Mucosa of gallbladder (tissue), 1 donor: ENCODE measurements at regions not wholly inside any gene's neighbourhood (a gene's known extent, or its start where the extent isn't known, plus 50 kb on each side); places are given as distances from the start of the nearest gene placed in this dataset.

Source experiments
- DNase-seq: peaks from one replicate; pipeline ENCODE4 v3.0.0-alpha.2; 2020; ENCODE audit warnings: low spot score
- donor health status: DM: no; HTN: no; CAD: no.

DNA sequence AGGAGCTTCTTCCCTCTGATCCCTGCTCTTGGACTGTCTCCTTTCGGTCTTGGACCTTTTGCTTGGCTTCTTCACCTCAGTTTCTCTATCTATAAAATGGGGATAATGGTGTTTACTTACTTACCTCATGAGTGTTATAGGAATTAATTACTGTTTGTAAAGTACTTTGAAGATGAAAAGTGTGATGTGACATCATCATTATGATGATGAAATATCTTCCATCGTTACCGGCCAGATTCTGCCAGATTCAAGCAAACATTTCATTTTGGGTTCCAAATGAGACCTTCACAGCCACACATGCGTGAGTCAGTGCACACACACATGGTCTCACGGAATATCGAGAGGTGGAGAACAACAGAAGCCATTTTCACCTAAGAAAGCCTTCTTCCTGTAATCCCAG, 220.1 kb upstream of the RPL34 start:
- no peak for DNase-seq

DNA sequence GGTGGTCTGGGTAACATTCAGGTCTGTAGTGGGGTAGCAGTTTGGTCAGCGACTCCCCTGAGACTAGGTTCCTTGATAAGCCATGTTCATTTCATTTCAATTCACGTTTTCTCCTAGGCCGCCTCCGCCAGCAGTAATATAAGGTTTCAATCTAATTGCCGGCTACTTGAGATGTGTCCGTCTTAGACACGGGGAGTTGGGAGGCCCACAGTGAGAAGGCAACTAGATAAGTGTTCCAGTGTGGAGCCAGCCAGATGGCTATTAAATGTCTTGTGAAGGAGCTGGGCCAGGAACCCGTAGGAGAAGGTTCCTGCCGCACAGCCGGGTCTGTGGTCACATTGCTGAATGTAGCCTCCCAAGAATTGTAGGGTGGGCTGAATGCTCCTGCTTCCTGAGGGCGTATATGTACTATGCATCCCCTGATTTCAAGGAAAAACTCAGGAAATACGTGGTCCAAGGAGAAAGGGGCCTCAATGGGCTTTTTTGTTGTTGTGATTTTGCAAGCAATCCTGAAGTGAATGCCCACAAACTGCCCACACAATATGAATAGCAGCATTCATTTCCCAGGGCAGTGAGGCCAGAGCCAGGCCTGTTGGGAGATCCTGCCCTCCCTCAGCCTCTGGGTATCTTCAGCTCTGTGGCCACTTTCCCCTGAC, 220.6 kb upstream of the RPL34 start:
- DNase-seq = no peak

GRCh38 chr4:108398836-108399235, 221.5 kb upstream of the RPL34 start:
- no peak for DNase-seq

DNA sequence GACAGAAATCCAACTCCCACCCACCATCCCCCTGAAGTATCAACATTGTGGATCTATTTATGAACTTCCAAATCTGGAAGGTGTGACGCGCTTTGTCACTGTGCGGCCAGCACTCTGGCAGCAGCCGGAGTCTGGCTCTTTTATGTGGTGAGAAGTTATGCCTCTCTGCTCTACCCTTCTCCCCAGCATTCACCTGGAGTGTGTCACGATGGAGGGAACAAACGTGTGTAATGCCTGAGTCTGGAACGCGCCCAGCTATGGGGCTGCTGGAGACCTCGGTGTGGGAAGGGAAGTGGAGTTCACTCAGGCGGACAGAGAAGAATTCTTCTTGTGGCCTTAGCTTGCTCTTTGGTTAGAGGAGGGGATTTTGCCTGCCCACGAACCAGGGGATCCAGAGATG, 222.1 kb upstream of the RPL34 start:
- no peak for DNase-seq

GRCh38 chr4:108397850-108398249, 222.5 kb upstream of the RPL34 start:
- no peak for DNase-seq

DNA sequence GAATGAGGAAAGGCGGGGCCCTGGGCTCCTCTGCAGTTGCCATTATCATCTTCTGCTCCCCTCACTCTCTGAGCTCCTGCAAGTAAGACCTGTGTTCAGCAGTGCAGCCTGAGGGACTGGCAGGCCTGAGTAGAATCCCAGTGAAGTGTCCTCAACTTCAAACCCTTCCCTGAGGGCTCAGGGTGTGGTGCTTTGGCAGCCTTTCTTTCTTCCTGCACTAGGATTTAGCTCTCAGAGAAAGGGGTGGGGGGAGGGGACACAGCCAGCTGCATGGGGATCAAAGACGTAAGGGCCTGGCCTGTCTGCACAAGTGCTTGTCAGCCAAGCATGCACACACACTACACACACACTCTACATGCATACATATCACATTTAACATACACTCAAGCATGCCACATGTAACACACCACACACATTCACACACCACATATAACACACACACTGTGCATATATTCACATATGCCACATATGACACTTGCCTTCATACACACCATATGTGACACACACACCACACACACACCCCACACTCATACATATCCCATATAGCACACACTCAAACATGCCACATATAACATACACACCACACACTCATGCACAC, 223.4 kb upstream of the RPL34 start:
- DNase-seq = no peak

GRCh38 chr4:108395786-108396185, 224.6 kb upstream of the RPL34 start:
- DNase-seq = no peak

DNA sequence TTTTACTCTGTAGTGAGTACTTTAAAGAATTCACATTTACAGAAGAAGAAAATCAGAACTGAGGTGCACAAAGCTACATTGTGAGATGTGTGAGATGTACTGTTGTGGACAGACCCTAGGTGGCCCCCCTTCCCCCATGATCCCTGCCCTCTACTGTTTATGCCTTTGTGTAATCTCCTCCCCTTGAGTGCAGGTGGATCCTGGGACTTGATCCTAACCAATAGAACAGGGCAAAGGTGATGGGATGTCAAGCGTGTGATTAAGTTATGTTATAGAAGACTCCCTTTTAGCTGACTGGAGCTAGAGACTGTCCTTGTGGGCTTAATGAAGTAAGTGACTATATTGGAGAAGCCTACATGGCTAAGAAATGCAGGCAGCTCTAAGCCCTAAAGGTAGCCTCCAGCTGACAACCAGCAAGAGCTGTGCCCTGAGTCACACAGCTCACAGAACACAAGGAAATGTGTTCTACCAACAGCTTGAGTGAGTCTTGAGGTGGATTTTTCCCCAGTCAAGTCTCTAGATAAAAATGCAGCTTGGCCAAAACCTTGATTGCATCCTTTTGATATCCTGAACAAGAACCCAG, 225.2 kb upstream of the LEF1 start:
- no peak for DNase-seq

DNA sequence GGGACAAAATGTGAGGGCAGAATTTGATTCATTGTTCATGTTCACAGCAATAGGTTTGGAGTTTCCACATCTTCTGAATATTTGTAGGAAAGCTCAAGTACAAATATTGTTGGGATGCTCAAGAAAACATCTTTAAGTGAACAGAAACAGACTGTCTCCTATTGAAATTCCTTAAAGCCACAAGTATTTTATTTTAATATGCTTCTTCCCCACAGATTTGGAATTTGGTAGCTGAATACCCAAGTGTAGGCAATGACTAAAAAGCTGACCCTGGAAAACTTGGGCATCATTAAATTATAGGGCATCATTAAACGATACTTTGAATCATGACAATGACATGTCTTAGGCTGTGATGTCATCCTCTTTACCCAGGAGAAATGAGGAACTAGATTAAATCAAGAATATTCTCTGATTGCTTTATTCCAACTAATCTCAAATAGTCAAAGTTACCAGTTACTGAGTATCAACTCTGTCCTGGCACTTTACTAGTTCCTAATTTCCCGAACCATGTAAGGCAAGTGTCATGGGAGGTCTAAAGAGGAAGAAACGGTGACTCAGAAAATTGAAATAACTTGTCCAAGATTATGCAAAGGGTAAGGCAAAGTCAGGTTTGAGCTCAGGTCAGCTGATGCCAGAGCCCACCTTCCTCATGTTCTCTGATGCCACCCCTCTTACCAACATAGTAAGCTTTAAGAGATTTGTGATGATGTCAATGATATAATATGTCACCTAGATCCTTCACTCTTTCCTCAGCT, 223.1 kb upstream of the LEF1 start:
- no peak for DNase-seq

DNA sequence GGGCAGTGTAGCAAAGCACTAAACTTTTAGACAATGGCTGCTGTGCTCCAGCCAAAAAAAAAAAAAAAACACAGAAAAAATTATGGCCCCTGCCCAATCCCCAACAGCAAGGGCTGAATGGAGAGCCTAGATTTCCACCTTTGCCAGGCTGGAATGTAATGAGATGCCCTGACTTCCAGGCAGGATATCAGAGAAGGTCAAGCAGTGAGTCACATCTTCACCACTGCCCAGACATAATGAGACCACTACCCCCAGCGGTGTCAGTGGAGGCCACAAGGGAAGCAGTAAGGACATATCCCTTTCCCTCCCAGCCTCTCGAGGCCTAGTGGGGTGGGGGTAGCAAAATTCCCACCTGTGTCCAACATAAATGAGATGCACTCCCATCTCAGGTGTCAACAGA, 216.3 kb upstream of the LEF1 start:
- no peak for DNase-seq

DNA sequence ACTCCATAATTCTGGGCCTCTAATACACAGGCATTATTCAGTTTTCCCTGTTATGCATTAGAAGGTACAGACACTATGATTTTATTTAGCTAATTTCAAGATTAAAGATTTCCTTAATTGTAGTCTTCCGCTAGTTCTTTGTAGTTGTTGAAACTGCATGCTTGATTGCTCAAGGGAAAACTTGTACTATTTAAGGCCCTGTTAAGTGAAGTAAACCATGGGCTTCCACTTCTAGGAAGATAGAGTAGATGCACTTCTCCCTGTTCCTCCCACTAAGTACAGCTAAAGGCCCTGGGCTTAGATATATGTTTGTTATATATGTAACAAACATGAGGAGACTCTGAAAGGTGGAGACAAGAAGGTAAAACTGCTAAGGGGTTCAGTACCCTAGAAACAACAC, 215.8 kb upstream of the LEF1 start:
- no peak for DNase-seq

- DNase-seq = no peak
These were observed 214.4 kb upstream of the LEF1 start for GRCh38 chr4:108383157-108383556.

GRCh38 chr4:108382751-108383150, 214.0 kb upstream of the LEF1 start:
- DNase-seq = no peak

- DNase-seq = no peak
These were observed 209.4 kb upstream of the LEF1 start for GRCh38 chr4:108378164-108378563.

DNA sequence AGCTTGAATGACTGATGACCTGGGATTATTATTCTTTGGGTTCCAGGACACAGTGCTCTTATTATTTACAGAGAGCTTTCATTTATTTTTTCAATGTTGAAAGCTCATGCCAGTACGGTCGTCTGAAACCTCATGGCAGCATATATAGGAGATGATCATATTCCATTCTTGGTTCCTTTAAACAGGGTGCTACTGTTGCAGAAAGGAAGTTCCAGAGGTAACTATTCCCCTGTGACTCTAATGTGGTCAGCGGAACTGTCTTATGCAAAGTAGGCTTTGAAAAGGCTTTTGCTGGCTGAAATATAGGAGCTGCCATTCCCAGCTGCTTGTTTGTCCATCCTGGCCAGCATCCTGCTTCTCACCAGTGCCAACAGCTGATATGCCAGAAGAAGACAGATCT, 208.3 kb upstream of the LEF1 start:
- no peak for DNase-seq

DNA sequence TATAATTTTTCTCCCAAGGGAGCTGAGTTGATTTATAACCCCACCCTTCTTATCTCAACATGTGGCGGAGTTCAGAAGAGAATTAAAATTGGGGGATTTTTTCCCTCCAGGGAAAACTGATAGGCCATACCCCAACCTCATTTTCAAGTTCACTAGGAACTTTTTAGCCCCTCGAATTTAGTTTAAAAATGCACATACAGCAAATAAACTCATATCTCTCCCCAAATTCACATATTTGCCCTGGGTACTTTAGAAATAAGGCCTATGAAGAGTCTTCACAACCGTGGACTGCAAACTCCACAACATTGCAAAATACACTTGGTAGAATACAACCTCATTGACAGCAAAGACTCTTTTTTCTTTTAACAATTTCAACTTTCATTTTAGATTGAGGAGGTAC, 206.7 kb upstream of the LEF1 start:
- DNase-seq = no peak

- DNase-seq = no peak
These were observed 203.9 kb upstream of the LEF1 start for GRCh38 chr4:108372681-108373080.

- no peak for DNase-seq
These were observed 202.6 kb upstream of the LEF1 start for GRCh38 chr4:108371282-108371681.

- DNase-seq = no peak
These were observed 201.8 kb upstream of the LEF1 start for GRCh38 chr4:108370291-108371141.

- no peak for DNase-seq
These were observed 200.4 kb upstream of the LEF1 start for GRCh38 chr4:108369035-108369655.

GRCh38 chr4:108367751-108368150, 199.0 kb upstream of the LEF1 start:
- no peak for DNase-seq

DNA sequence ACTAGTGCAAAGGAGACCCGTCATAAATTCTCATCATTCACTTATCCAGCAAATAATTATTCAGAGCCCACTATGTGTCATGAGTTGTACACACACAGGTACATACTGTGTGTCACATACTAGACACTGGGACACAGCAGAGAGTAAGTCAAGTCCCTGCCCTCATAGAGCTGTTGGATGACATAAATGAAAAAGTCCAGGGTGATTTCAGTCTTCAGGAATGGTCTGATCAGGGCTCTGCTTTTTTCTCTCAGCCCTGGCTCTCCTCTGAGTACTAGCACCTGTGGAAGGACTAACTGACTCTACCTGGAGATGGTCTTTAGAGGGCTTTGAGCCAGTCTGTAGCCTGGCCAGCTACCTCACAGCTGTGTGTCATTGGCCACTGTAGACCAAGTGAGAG, 198.0 kb upstream of the LEF1 start:
- no peak for DNase-seq
